Esophagus muscularis mucosa (tissue), 4 donors: ENCODE measurements at regions not wholly inside any gene's neighbourhood (a gene's known extent, or its start where the extent isn't known, plus 50 kb on each side); places are given as distances from the start of the nearest gene placed in this dataset.

ENCODE experiments used
- EP300 ChIP-seq: sonication (generic); formaldehyde crosslinking; IDR thresholded peaks from one replicate; pipeline ENCODE4 v1.6.1; 2017; ENCODE audit warnings: antibody characterized with exemption
- POLR2A ChIP-seq: fragments of 450-650 bp; IDR thresholded peaks from one replicate; pipeline ENCODE4 v1.6.1; 2017; ENCODE audit warnings: antibody characterized with exemption, moderate library complexity, mild to moderate bottlenecking, low read depth
- POLR2AphosphoS5 ChIP-seq, 2 donors: sonication (generic); formaldehyde crosslinking; IDR thresholded peaks; one replicate each; pipeline ENCODE4 v1.6.1; 2017; ENCODE audit warnings: antibody characterized with exemption in 2 of 2
- TF ChIP-seq, protein P1 (sequence below), 3 experiments: fragments of 200-600 bp in 2 of 3; fragments of 450-650 bp in 1 of 3; sonication (generic) in 2 of 3; IDR thresholded peaks; one replicate each; pipeline ENCODE4 v1.5.1; 2017 to 2019; ENCODE audit warnings: antibody characterized with exemption in 3 of 3, mild to moderate bottlenecking in 2 of 3, moderate library complexity in 1 of 3

DNA sequence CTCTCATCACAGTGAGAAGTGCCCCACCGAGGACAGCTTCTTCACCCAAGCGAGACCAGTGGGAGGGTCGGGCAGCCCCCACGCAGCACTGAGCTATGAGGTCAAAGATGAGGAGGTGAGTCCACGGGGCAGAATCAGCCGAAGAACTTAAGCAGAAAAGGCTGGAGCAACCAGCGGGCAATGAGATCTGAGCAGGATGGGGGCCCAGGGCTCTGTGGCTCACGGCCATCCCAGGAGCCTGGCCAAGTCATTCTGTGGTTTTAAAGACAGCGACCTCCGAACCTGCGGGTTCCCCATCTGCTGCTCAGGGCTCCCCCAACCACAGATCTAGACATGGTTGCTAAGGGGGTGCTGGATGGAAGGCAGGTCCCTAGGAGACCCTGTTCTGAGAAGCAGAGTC, 202.6 kb downstream of the RBFOX3 start:
- no peak for TF ChIP-seq EP300
- TF ChIP-seq, protein P1, sequence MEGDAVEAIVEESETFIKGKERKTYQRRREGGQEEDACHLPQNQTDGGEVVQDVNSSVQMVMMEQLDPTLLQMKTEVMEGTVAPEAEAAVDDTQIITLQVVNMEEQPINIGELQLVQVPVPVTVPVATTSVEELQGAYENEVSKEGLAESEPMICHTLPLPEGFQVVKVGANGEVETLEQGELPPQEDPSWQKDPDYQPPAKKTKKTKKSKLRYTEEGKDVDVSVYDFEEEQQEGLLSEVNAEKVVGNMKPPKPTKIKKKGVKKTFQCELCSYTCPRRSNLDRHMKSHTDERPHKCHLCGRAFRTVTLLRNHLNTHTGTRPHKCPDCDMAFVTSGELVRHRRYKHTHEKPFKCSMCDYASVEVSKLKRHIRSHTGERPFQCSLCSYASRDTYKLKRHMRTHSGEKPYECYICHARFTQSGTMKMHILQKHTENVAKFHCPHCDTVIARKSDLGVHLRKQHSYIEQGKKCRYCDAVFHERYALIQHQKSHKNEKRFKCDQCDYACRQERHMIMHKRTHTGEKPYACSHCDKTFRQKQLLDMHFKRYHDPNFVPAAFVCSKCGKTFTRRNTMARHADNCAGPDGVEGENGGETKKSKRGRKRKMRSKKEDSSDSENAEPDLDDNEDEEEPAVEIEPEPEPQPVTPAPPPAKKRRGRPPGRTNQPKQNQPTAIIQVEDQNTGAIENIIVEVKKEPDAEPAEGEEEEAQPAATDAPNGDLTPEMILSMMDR (IDR thresholded peaks at IDR 0.05) = no peak
- no peak for TF ChIP-seq POLR2A
- no peak for TF ChIP-seq POLR2AphosphoS5 (IDR thresholded peaks at IDR 0.05)
